Activated naive CD4-positive, alpha-beta T cell treated with anti-CD3 and anti-CD28 coated beads, Interleukin-2, amount 50 U/mL, for 16 hours (primary cell): ENCODE measurements at regions not wholly inside any gene's neighbourhood (a gene's known extent, or its start where the extent isn't known, plus 50 kb on each side); places are given as distances from the start of the nearest gene placed in this dataset.
"Not testable (repeated sequence)": the region's sequence is repeated elsewhere in the genome, so short reads cannot be mapped to it uniquely, and the experiment has no call there.

Experiments
- DNase-seq: peaks from one replicate; pipeline ENCODE4 v3.0.0-alpha.2; 2020

GRCh38 chr22:34608540-34609115 is 457.3 kb upstream of the ISX start:
- DNase-seq: no peak

DNA sequence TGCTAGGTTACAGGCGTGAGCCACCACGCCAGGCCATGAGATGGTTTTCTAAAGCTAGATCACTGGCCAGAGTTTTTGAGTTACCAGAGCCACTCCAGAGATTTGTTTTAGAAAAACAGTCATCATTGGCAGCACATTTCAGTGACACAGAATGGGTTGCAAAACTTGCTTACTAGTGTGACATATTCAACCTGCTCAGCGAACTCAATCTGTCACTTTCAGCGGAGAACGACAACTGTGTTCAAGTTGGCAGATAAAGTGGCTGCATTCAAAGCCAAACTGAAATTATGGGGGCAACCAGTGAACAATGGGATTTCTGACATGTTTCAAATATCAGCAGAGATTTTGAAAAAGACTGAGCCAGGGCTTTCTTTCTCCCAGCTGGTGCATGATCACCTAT is 456.3 kb upstream of the ISX start:
- DNase-seq: no peak

- DNase-seq: no peak
Measured at GRCh38 chr22:34620161-34620560, 445.8 kb upstream of the ISX start.

GRCh38 chr22:34620832-34621231 is 445.1 kb upstream of the ISX start:
- DNase-seq: no peak

GRCh38 chr22:34622602-34623001 is 443.4 kb upstream of the ISX start:
- DNase-seq: no peak

GRCh38 chr22:34623580-34623979 is 442.4 kb upstream of the ISX start:
- DNase-seq: no peak

- DNase-seq: not testable (repeated sequence)
Measured at GRCh38 chr22:34625892-34626291, 440.1 kb upstream of the ISX start.

- DNase-seq: no peak
Measured at GRCh38 chr22:34638128-34638527, 427.8 kb upstream of the ISX start.

DNA sequence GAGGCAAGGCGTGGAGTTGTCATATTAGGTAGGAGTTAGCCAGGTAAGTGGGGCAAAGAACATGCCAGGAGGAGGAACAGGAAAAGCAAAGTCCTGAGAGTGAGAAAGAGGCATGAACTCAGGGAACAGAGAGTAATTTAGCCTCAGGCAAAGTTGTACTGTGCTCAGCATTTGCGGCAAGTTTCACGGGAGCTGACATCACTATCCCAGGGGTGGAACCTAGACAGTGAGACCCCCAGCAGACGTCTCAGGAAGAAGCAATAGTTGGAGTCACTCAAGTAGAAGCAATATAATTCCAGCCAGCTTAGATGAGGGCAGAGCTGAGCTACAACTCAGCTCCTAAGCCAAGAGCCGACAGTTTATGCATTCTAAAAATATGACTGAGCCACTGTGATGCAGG is 426.0 kb upstream of the ISX start:
- no peak for DNase-seq

GRCh38 chr22:34645375-34645774 is 420.6 kb upstream of the ISX start:
- no peak for DNase-seq

DNA sequence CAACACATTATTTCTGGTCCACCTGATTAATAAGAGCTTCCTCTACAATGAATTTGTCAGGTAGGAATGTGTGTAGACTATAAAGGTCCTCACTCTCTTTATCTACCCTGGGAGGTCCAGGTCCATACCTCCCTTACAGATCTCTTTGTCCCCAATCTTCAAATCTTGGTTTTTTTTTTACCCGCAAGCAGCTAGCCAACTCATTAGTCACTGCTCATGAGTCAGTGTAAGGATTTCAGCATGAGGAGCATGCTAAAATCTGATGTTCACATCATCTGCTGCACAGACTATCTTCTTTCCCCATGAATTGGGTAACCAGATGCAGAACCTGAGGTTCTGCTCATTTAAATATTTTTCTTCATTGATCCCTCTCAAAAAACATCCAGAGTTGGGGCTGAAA is 397.0 kb upstream of the ISX start:
- DNase-seq: no peak

DNA sequence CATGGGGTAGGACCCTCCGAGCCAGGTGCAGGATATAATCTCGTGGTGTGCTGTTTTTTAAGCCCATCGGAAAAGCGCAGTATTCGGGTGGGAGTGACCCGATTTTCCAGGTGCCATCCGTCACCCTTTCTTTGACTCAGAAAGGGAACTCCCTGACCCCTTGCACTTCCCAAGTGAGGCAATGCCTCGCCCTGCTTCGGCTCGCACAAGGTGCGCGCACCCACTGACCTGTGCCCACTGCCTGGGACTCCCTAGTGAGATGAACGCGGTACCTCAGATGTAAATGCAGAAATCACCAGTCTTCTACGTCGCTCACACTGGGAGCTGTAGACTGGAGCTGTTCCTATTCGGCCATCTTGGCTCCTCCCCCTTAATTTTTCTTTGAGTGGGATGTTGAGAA is 382.9 kb upstream of the ISX start:
- DNase-seq: not testable (repeated sequence)

DNA sequence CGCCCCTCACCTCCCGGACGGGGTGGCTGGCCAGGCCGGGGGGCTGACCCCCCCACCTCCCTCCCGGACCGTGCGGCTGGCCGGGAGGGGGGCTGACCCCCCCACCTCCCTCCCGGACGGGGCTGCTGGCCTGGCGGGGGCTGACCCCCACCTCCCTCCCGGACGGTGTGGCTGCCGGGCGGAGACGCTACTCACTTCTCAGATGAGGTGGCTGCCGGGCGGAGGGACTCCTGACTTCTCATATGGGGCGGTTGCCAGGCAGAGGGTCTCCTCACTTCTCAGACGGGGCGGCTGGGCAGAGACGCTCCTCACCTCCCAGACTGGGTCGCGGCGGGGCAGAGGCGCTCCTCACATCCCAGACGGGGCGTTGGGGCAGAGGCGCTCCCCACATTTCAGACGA is 381.7 kb upstream of the ISX start:
- DNase-seq: not testable (repeated sequence)

GRCh38 chr22:34687116-34687515 is 378.8 kb upstream of the ISX start:
- DNase-seq: no peak

DNA sequence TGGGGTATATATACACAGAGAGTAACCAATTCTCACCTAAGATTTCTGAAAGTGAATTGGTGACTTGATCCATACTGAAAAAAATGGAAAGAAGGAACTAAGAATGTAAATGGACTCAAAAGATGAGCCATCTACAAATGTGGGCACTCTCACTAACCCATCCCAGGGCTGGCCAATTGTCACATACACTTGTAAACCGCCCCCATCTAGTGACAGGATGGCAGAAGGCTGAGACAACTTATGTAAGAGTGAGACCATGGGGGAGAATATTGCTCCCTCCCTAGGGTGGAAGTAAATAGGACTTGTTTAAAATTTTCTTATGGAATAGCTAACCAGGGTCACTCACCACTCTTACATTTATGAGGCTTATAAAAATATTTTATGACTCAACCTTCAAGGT is 377.1 kb upstream of the ISX start:
- DNase-seq: no peak

DNA sequence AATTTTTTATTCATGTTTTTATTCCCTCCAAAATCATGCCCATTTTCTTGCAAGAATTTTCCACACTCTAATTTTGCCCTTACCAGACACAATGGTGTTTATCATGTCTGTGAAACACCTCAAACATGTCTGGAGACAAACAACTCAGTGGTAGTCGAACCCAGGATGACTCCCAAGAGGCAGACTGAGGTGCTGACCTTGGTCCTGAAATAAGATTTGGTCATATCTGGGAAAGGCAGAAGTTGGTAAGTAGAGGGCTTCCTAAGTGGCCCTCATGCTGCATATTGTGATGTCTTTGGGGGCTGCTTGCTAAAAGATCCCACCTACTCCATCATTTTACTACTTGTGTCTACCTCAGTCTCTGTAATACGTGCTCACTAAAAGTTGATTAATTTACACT is 369.4 kb upstream of the ISX start:
- no peak for DNase-seq

DNA sequence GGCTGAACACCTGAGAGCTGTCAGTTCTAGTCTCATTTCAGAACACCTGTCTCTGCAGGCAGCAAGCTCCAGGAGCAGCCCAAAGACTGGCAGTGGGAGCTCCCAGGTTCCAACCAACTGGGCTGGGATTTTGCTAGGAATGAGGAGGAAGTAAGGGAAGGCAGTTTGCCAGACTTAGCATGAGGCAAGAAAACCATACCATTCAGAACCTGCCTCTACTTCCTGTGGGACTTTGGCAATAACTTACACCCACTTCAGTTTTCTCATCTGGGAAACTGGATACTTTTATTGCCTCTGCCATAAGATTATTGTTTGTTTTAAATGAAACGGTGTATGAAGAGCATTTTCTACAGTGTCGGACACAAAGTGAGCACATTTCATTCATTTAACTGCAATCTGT is 363.7 kb upstream of the ISX start:
- no peak for DNase-seq

DNA sequence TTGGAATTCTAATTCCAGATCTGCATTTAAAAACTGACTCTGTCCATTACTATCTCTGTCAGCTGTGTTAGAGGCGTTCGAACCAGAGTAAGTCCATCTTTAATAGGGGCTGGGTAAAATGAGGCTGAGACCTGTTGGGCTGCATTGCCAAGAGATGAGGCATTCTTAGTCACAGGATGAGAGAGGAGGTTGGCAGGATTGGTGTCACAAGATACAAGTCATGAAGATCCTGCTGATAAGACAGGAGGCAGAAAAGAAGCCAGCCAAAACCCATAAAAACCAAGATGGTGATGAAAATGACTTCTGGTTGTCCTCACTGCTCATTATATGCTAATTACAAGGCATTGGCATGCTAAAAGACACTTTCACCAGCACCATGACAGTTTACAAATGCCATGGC is 356.3 kb upstream of the ISX start:
- DNase-seq: no peak

DNA sequence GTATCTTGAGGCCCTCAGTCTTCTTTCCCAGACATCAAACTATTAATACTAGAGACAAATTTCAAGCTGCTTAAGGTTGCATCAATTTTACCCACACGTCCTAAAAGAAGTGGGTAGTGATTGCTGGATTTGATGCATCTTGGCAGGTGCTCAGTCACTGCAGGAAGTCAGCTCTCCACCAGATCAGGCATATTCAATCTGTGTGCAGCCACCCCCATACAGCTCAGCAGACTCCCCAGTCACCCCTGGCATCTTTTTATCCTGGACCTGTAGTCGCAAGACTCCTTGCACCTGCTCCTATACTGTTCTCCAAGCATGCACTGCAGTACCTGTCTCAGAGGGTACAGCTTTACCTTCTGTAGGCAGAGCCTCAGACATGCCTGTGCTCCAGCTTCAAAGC is 343.1 kb upstream of the ISX start:
- no peak for DNase-seq

- DNase-seq: no peak
Measured at GRCh38 chr22:34736081-34736480, 329.9 kb upstream of the ISX start.

DNA sequence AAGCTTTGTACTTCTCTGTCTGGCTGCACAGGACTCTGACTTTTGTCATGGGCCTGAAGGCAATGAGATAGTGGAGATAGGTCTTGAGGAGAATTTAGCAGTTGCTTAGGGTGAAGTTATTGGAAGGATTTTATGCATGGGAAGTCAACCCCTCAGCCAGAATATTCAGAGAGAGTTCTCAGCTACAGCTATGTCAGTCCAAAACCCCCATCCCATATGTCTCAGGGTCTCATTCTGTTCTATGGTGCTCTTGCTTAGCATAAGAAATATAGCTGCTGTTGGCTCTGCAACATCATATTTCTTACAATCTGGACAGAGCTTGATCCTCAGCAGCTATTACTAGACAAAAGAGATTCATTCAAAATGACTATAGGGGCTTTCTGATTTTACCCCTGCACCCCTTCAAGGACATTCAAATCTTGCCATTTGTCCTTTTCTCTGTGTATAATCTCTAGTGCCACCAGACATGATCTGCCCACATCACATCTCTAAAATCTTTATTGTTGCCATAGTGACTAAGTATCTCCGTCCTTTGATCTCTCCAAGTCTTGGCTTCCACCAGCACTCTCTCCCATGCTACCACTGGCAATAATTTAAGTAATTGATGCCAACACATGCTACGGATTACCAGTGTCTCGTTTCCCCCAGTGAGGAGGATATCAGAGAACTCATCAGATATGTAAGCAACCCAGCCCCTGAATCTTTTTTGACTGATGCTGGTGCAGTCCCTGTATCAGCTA is 327.1 kb upstream of the ISX start:
- DNase-seq: no peak

DNA sequence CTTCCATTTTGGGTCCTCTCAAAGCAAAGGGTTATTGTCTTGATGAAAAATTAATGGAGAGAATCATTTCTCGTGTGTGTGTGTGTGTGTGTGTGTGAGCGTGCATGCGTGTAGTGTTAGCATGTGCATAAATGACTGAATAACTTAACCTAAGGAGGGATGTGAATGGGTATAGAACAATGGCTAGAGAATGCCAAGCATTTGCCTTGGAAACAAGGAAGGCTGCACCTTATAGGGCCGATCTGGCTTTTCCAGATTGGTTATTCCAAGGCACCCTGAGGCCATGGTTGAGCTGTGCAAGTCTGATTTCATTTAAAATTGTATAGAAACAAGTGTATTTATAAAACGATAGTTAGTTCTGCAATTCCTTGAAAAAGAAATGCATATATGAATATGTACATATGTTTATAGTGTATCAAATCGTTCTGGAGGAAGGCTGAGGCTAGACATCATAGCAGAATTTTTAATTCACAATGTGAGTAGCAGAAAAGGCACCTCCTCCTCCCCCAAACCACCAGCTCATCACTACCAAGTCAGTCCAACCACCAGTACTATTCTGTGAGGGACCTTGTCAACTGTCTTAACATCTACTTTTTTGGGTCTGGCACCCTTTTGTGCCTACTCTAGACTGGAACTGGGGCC is 322.7 kb upstream of the ISX start:
- no peak for DNase-seq

GRCh38 chr22:34760276-34761008 is 305.5 kb upstream of the ISX start:
- DNase-seq: no peak

DNA sequence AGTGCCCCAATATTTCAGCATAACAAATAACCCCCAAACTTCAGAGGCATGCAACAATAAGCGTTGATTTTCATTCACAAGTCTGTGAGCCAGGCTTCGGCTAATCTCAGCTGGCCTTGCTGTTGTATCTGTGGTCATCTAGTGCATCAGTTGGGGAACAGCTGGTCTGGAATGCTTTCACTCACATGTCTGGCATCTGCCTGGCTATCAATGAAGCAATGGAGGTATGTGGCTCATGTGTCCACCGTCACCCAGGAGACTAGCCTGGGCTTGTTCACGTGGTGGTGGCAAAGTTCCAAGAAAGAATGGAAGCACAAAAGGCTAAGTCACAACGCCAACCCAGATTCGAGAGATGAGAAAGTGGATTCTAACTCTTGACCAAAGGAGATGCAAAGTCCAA is 304.8 kb upstream of the ISX start:
- DNase-seq: no peak
